T-helper 1 cell treated with Interleukin-12 subunit alpha and Interleukin-12 subunit beta and Interleukin-4 antibody, amounts not matched to agents 30 μg/mL and 1 μg/mL, for 36 hours (primary cell): ENCODE measurements at regions not wholly inside any gene's neighbourhood (a gene's known extent, or its start where the extent isn't known, plus 50 kb on each side); places are given as distances from the start of the nearest gene placed in this dataset.

Source experiments
- H3K27ac Mint-ChIP-seq: one replicate; pipeline ENCODE4 v1.8.0; 2021; ENCODE audit warnings: mild to moderate bottlenecking, mixed read lengths
- H3K27me3 Mint-ChIP-seq: one replicate; pipeline ENCODE4 v1.8.0; 2021; ENCODE audit warnings: low read depth, mixed read lengths
- H3K36me3 Mint-ChIP-seq: one replicate; pipeline ENCODE4 v1.8.0; 2021; ENCODE audit warnings: low read depth, mixed read lengths
- H3K4me1 Mint-ChIP-seq: one replicate; pipeline ENCODE4 v1.8.0; 2021; ENCODE audit warnings: low read depth, mixed read lengths
- H3K4me3 Mint-ChIP-seq: one replicate; pipeline ENCODE4 v1.8.0; 2021; ENCODE audit warnings: mild to moderate bottlenecking, moderate library complexity, mixed read lengths
- H3K9me3 Mint-ChIP-seq: one replicate; pipeline ENCODE4 v1.8.0; 2021; ENCODE audit warnings: mixed read lengths

GRCh38 chr5:39977066-39977655, 552.4 kb upstream of the DAB2 start:
- no peaks in the 10 kb centered on the region for H3K36me3 Mint-ChIP-seq
- H3K27me3 Mint-ChIP-seq, result no peaks in the 10 kb centered on the region
- no peak overlapping the region for H3K4me3 Mint-ChIP-seq
- no peak overlapping the region for H3K27ac Mint-ChIP-seq
- no peaks in the 10 kb centered on the region for H3K4me1 Mint-ChIP-seq
- peaks cover 4% of the 10 kb centered on the region for H3K9me3 Mint-ChIP-seq

DNA sequence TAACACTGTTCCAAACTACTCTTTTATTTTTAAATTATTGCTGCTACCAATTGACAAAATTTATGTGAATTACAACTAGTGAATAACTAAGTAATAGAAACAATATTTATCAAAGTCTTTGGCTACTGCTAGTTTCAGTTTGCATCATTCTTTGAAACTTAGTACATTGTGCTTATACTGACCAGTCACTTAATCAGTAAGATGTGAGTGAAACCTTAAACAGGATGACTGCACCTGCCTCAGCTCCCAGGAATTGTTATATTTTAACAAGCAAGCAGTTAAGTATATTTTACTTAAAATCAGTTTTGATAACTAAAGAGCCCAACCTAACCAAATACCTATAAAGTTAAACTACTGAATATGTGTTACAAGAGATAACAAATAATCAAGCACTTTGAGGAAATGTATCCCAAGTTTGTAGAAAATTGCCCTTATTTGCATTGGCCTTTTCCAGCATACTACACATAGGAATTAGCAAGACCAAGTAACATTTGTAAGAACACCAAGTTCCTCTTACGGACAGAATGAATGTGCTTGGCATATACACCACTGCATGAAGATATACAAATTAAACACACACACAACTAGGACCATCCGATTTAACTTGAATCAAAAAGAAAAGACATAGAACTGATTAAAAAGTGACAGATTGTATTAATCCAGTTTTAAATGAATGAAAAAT, 545.5 kb upstream of the DAB2 start:
- H3K4me3 Mint-ChIP-seq, result no peak overlapping the region
- H3K27me3 Mint-ChIP-seq, result peaks cover 4% of the 10 kb centered on the region
- H3K9me3 Mint-ChIP-seq, result no peaks in the 10 kb centered on the region
- H3K4me1 Mint-ChIP-seq, result no peaks in the 10 kb centered on the region
- H3K36me3 Mint-ChIP-seq, result no peaks in the 10 kb centered on the region
- no peak overlapping the region for H3K27ac Mint-ChIP-seq

DNA sequence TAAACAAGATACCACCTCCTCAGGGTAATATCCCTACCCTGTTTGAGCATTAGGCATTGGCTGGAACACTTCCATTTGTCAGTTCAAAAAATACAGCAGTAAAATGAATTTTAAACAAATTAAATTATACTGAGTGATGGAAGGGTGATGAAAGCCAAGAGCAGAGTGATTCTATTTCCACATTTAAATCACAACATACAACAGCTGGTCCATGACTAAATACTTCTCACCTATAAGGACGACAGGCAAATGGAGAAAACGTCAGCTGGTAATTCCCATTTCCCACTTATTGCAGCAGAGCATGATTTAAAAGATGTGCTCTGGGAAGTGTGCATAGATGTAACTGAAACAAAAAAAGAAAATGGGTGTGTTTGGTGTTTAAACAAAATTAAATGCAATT, 543.6 kb upstream of the DAB2 start:
- peaks cover 4% of the 10 kb centered on the region for H3K27me3 Mint-ChIP-seq
- H3K4me1 Mint-ChIP-seq, result no peaks in the 10 kb centered on the region
- H3K9me3 Mint-ChIP-seq, result no peaks in the 10 kb centered on the region
- H3K36me3 Mint-ChIP-seq, result no peaks in the 10 kb centered on the region
- no peak overlapping the region for H3K4me3 Mint-ChIP-seq
- H3K27ac Mint-ChIP-seq, result no peak overlapping the region

GRCh38 chr5:39955156-39955555, 530.4 kb upstream of the DAB2 start:
- Mint-ChIP-seq H3K36me3 (peaks cover 3% of the 10 kb centered on the region), H3K4me3 (no peak overlapping the region), H3K27me3 (no peaks in the 10 kb centered on the region), H3K27ac (no peak overlapping the region), H3K4me1 (no peaks in the 10 kb centered on the region), H3K9me3 (peaks cover 6% of the 10 kb centered on the region)

- H3K36me3 Mint-ChIP-seq, result peaks cover 3% of the 10 kb centered on the region
- H3K4me3 Mint-ChIP-seq, result no peak overlapping the region
- H3K4me1 Mint-ChIP-seq, result peaks cover 3% of the 10 kb centered on the region
- H3K9me3 Mint-ChIP-seq, result peaks cover 6% of the 10 kb centered on the region
- no peak overlapping the region for H3K27ac Mint-ChIP-seq
- no peaks in the 10 kb centered on the region for H3K27me3 Mint-ChIP-seq
These were observed 526.3 kb upstream of the DAB2 start for GRCh38 chr5:39951070-39951469.

DNA sequence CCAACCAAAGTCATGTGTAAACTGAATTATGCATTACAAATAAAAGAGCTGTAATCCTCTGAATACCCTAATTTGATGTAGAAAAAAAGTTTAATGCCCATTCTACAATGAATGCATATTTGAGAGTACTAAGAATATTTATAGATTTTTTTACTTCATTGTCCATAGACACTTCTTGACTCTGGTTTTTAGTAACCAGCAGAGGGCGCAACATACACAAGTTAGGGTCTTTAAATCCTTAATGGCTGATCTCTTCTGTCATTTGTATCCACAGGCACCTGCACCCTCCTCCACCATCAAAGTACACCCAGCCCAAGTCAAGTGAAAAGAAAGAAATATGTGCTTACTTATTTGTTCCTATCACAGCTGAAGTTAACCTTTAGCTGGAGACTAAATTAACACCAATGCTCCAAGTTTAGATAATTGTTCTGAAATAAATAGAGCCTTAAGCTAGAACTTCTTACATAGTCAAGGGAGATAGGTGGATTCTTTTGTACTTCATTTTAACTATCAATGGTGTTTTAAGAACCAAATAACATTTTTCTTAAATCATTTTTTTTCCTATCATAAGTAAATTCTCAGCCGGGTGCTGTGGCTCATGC, 524.2 kb upstream of the DAB2 start:
- Mint-ChIP-seq H3K4me3 (no peak overlapping the region), H3K27ac (no peak overlapping the region), H3K9me3 (peaks cover 3% of the 10 kb centered on the region), H3K36me3 (peaks cover 1% of the 10 kb centered on the region), H3K27me3 (peaks cover 6% of the 10 kb centered on the region), H3K4me1 (peaks cover 3% of the 10 kb centered on the region)

GRCh38 chr5:39948341-39948740, 523.6 kb upstream of the DAB2 start:
- Mint-ChIP-seq H3K36me3 (peaks cover 1% of the 10 kb centered on the region), H3K27ac (no peak overlapping the region), H3K27me3 (peaks cover 6% of the 10 kb centered on the region), H3K4me1 (peaks cover 3% of the 10 kb centered on the region), H3K4me3 (no peak overlapping the region), H3K9me3 (peaks cover 3% of the 10 kb centered on the region)

DNA sequence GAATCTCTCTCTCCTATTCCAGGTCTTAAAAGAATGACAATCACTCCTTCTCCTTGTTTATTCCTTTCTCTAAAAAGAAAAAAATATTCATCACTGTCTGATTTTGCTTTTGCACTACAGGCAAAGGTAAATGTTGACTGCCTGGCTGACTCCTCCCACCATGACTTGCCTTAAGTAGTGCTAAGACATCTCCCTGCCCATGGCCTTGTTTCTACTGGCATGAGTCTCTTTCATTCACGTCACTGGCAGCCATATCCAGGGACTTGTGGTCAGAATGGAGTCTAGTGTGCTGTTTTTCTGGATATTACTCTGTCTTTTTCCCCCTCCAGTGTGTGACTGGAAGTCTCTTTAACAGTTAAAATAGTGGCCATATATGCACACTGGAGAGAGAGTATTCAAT, 522.9 kb upstream of the DAB2 start:
- Mint-ChIP-seq H3K4me3 (no peak overlapping the region), H3K36me3 (no peaks in the 10 kb centered on the region), H3K27ac (no peak overlapping the region), H3K9me3 (peaks cover 3% of the 10 kb centered on the region), H3K4me1 (peaks cover 3% of the 10 kb centered on the region), H3K27me3 (peaks cover 6% of the 10 kb centered on the region)

DNA sequence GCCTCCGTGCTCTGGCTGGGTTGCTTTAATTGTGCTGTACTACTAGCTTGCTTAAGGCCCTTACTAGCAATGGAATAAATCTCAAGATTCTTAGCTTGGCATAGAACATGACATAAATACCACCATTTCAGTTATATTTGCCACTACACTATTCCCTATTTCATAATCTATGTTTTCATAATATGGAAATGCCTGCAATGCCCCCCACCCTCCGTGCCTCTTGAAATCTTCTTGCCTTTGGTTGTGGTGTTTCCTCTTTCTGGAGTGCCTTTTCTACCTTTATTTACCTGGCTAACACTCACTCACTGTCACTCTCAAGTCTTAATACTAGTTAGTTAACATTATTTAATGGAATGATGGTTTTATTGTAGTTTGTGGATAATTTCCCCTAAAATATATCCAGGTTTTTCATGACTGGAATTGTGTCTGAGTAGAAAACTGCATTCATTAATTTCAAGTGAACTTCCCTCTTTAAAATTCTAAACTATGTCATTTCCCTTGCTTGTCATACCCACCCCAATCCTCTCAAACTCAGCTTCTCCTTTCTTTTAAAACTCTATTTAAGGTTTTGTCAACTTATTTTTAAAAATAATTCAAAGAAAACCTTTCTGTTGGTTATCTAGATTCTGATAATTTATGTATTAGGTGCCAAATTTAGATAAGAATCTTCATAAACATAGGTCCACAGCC, 521.7 kb upstream of the DAB2 start:
- H3K9me3 Mint-ChIP-seq, result peaks cover 3% of the 10 kb centered on the region
- H3K36me3 Mint-ChIP-seq, result no peaks in the 10 kb centered on the region
- H3K27me3 Mint-ChIP-seq, result peaks cover 6% of the 10 kb centered on the region
- H3K4me3 Mint-ChIP-seq, result no peak overlapping the region
- peaks cover 3% of the 10 kb centered on the region for H3K4me1 Mint-ChIP-seq
- H3K27ac Mint-ChIP-seq, result no peak overlapping the region

DNA sequence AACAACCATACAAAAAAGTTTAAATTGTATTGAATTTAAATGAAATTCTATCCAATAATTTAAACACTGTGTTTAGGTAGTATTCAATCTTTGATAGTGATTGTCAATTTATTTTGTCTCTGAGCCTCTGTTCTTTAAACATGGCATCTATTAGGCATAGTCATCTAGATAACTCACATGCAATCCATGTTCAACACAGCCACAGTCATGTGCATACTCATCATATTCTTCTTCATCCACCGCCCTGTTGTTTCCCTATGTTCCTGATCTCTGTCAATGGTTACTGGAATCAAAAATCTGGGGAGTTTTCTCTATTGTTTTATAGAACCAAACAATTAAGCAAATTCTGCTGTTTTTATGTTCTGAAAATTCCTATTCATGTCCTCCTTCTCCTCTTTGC, 521.1 kb upstream of the DAB2 start:
- H3K27me3 Mint-ChIP-seq, result peaks cover 6% of the 10 kb centered on the region
- no peaks in the 10 kb centered on the region for H3K9me3 Mint-ChIP-seq
- no peaks in the 10 kb centered on the region for H3K36me3 Mint-ChIP-seq
- no peak overlapping the region for H3K4me3 Mint-ChIP-seq
- H3K4me1 Mint-ChIP-seq, result peaks cover 3% of the 10 kb centered on the region
- no peak overlapping the region for H3K27ac Mint-ChIP-seq

DNA sequence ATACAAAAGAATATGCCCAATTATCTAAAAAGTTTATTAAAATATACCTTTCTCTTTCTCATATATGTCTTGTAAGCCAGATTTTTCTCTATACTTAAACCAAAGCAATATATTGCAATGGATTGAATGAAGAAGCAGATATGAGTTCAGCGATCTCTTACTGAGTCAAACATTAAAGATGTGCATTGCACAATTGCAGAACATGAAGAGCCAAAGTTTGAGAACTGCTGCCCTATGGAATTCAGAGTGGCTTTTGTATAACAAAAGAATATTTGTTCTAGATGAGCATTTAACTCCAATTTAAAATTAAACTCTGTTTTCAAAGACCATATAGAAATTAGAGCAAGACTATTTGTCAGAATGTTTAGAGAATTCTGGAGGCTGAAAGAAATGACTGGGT, 519.0 kb upstream of the DAB2 start:
- H3K4me3 Mint-ChIP-seq, result no peak overlapping the region
- no peak overlapping the region for H3K27ac Mint-ChIP-seq
- no peaks in the 10 kb centered on the region for H3K36me3 Mint-ChIP-seq

DNA sequence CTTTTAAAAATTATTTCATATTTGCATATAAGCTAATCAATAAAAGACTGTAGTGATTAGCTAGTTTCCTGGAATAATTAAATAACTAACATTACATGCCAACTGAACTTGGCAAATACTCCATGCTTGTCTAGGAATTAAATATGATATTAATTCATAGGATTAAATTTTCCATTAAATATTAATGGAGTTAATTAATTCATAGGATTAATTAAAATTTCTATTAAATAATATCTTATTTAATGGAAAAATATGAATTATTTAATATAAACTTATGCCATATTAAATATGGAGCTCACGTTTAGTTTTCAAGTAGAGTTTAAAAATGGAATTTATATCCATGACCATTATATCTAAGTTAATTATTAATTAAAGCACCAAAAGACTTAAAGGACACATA, 517.8 kb upstream of the DAB2 start:
- Mint-ChIP-seq H3K36me3 (no peaks in the 10 kb centered on the region), H3K27ac (no peak overlapping the region), H3K27me3 (peaks cover 6% of the 10 kb centered on the region), H3K4me1 (no peaks in the 10 kb centered on the region), H3K4me3 (no peak overlapping the region), H3K9me3 (no peaks in the 10 kb centered on the region)

More for the DNA sequence above, 519.0 kb upstream of the DAB2 start:
- Mint-ChIP-seq H3K9me3 (no peaks in the 10 kb centered on the region), H3K4me1 (no peaks in the 10 kb centered on the region), H3K27me3 (peaks cover 6% of the 10 kb centered on the region)

DNA sequence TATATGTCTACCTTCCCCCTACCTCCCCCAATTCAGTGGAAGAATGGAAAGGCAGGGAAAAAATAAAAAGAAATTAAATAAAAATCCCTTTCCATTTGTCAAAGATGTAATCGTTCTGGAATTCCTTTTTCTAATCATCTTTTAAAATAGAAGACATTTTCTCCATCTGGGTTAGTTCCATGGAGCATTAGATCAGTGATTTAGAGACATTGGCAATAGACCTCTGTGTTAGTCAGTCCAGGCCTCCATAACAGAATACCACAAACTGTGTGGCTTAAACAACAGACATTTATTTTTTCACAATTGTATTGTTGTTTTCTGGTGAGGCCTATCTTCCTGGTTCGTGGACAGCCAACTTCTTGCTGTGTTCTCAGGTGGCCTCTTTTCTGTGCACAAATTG, 516.6 kb upstream of the DAB2 start:
- no peak overlapping the region for H3K27ac Mint-ChIP-seq
- H3K27me3 Mint-ChIP-seq, result peaks cover 9% of the 10 kb centered on the region
- no peaks in the 10 kb centered on the region for H3K4me1 Mint-ChIP-seq
- H3K4me3 Mint-ChIP-seq, result no peak overlapping the region
- H3K36me3 Mint-ChIP-seq, result no peaks in the 10 kb centered on the region
- no peaks in the 10 kb centered on the region for H3K9me3 Mint-ChIP-seq

- H3K27ac Mint-ChIP-seq, result no peak overlapping the region
- no peak overlapping the region for H3K4me3 Mint-ChIP-seq
- peaks cover 2% of the 10 kb centered on the region for H3K4me1 Mint-ChIP-seq
- H3K36me3 Mint-ChIP-seq, result no peaks in the 10 kb centered on the region
- H3K9me3 Mint-ChIP-seq, result no peaks in the 10 kb centered on the region
- H3K27me3 Mint-ChIP-seq, result peaks cover 15% of the 10 kb centered on the region
These were observed 510.1 kb upstream of the DAB2 start for GRCh38 chr5:39934830-39935229.

- Mint-ChIP-seq H3K27me3 (peaks cover 18% of the 10 kb centered on the region), H3K36me3 (no peaks in the 10 kb centered on the region), H3K9me3 (no peaks in the 10 kb centered on the region), H3K4me1 (peaks cover 2% of the 10 kb centered on the region), H3K4me3 (no peak overlapping the region), H3K27ac (no peak overlapping the region)
These were observed 508.3 kb upstream of the DAB2 start for GRCh38 chr5:39933061-39933460.
